ENCODE measurements at regions not wholly inside any gene's neighbourhood (a gene's known extent, or its start where the extent isn't known, plus 50 kb on each side); places are given as distances from the start of the nearest gene placed in this dataset.

GRCh38 chr5:144017119-144017518 is 153.3 kb downstream of the YIPF5 start:
- TF ChIP-seq, protein P1, sequence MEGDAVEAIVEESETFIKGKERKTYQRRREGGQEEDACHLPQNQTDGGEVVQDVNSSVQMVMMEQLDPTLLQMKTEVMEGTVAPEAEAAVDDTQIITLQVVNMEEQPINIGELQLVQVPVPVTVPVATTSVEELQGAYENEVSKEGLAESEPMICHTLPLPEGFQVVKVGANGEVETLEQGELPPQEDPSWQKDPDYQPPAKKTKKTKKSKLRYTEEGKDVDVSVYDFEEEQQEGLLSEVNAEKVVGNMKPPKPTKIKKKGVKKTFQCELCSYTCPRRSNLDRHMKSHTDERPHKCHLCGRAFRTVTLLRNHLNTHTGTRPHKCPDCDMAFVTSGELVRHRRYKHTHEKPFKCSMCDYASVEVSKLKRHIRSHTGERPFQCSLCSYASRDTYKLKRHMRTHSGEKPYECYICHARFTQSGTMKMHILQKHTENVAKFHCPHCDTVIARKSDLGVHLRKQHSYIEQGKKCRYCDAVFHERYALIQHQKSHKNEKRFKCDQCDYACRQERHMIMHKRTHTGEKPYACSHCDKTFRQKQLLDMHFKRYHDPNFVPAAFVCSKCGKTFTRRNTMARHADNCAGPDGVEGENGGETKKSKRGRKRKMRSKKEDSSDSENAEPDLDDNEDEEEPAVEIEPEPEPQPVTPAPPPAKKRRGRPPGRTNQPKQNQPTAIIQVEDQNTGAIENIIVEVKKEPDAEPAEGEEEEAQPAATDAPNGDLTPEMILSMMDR (IDR thresholded peaks at IDR 0.05; ENCODE audit: insufficient read depth, low read length, missing control alignments): no peak
- CTCF ChIA-PET: no interaction called here
- no peak overlapping the region for H3K4me3 ChIP-seq (ENCODE audit: low read depth, low read length)
- POLR2A ChIA-PET: no interaction called here
- DNase-seq (ENCODE audit: low read depth, low spot score): no peak

DNA sequence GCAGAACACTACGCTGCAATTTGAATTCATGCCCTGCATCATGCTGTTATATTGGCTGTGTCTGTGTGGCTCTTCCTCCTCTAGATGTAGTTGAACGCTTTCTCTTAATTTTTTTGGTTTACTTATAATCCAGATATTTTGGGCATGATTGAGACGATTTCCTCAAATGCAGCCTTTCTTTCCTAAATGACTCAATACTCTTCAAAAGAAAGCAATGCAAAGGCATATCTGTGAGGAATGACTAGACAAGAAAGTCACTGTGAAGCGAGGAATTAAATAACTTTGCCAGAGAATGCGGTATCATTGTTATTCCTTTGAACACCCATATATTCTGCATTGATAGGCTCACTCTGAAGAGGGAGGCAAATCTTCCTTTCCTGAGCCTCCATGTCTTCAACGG is 152.8 kb downstream of the YIPF5 start:
- H3K4me3 ChIP-seq (ENCODE audit: low read depth, low read length): no peak overlapping the region
- no peak for DNase-seq (ENCODE audit: low read depth, low spot score)
- POLR2A ChIA-PET: no interaction called here
- TF ChIP-seq, protein P1 (IDR thresholded peaks at IDR 0.05; ENCODE audit: insufficient read depth, low read length, missing control alignments): no peak
- CTCF ChIA-PET: no interaction called here

DNA sequence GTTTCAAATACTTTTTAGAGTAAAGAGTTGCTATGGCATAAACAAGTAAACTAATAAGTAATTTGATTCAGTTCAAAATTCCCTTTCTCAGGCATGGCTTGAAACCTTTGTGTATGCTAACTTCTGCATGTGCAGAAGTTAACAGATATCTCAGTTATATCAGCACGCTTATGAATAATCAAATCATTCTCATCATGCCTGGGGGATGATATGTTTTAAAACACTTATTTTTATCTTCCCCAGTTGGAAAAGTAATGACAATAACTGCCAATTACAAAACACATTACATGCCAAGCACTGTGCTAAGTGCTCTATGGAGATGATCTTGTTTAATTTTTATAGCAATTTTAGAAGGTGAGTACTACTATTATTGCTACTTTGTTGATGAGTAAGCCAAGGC is 146.4 kb downstream of the YIPF5 start:
- POLR2A ChIA-PET: no interaction called here
- H3K4me3 ChIP-seq (ENCODE audit: low read depth, low read length): no peak overlapping the region
- TF ChIP-seq, protein P1 (IDR thresholded peaks at IDR 0.05; ENCODE audit: insufficient read depth, low read length, missing control alignments): no peak
- CTCF ChIA-PET: no interaction called here
- no peak for DNase-seq (ENCODE audit: low read depth, low spot score)

DNA sequence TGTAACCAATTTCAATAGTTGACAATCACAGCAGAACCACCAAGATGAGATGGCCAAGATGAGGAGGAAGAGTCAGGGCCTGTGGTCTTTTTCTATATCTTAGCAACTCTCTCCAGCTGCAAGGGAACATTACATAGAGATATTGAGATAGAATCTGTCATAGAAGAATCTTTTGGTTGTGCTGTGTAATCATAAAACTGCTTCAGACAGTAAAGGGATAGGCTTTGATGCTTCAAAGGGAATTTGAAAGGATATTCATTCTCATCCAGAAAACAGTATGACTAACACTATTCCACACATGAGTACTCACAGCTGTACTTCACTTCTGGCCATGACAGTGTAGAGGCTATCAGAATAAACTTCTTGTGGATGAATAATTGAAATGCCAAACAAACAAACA is 145.9 kb downstream of the YIPF5 start:
- no peak overlapping the region for H3K4me3 ChIP-seq (ENCODE audit: low read depth, low read length)
- DNase-seq (ENCODE audit: low read depth, low spot score): no peak
- TF ChIP-seq, protein P1 (IDR thresholded peaks at IDR 0.05; ENCODE audit: insufficient read depth, low read length, missing control alignments): no peak
- POLR2A ChIA-PET: no interaction called here
- CTCF ChIA-PET: no interaction called here

GRCh38 chr5:144026286-144026685 is 144.2 kb downstream of the YIPF5 start:
- ChIA-PET CTCF (no interaction called here), POLR2A (no interaction called here)
- TF ChIP-seq, protein P1 (IDR thresholded peaks at IDR 0.05; ENCODE audit: insufficient read depth, low read length, missing control alignments): no peak
- DNase-seq (ENCODE audit: low read depth, low spot score): no peak
- no peak overlapping the region for H3K4me3 ChIP-seq (ENCODE audit: low read depth, low read length)

- POLR2A ChIA-PET: no interaction called here
- peak overlapping the region; percentile 34 for H3K4me3 ChIP-seq (ENCODE audit: low read depth, low read length)
- TF ChIP-seq, protein P1 (IDR thresholded peaks at IDR 0.05; ENCODE audit: insufficient read depth, low read length, missing control alignments): no peak
- CTCF ChIA-PET: interaction anchor here (0.8 kb wide), 1 partner anchor 326 kb away, joined by 4 read pairs; no protein-coding TSS in a partner anchor
- DNase-seq (ENCODE audit: low read depth, low spot score): peak; percentile 47
These were observed 142.4 kb downstream of the YIPF5 start for GRCh38 chr5:144028058-144028457.
